DMS53 treated with DMSO at 0.1 percent for 48 hours (cell line): ENCODE measurements at regions not wholly inside any gene's neighbourhood (a gene's known extent, or its start where the extent isn't known, plus 50 kb on each side); places are given as distances from the start of the nearest gene placed in this dataset.

ENCODE experiments used
- DNase-seq: peaks from one replicate; lab custom pipeline; 2025; ENCODE audit not compliant: unreplicated experiment; lab: John Stamatoyannopoulos, UW

DNA sequence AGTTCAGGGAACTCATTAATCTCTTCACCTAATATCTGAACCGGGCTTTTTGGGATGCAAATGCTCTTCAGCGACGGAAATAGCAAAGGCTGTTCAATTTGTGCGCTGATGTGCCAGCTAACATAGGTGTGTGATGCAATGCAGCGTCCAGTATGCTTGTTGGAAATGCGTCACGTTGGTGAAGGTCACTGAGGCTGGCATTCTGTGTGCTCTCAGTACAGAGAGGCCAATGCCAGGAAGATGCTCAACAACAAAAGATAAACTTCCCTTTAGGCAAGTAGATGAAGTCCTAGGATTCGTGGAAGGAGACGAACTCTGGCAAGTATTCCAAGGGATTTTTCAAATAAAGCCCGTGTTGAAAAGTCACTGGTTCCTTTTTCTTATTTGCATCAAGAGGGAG, 649.5 kb upstream of the MKI67 start:
- no peak for DNase-seq

DNA sequence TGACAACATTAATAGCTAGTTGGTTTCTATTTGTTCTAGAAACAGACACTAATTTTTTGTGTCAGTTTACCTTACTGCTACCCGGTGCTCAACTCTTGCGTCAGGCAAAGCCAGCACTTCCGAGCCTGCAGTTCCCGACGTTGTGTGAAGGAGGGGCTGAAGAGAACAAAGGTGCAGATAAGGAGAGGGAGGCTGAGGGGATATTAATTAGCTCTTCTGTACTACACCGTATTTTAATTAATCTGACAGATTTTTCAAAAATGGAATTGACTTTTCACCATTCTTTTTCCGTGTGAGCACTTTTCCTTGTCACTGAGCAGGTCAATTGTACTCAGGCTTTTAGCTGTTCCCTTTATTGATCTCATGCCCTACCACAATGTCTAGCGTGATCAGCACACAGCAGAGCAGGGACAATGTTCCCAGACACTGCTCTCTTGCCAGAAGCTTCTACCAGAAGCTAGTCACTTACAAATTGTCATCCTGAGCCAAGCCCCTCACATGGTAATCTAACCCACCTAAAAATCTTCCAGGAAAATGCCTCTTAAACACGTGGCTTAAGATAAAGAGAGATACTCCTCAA, 650.5 kb upstream of the MKI67 start:
- no peak for DNase-seq

DNA sequence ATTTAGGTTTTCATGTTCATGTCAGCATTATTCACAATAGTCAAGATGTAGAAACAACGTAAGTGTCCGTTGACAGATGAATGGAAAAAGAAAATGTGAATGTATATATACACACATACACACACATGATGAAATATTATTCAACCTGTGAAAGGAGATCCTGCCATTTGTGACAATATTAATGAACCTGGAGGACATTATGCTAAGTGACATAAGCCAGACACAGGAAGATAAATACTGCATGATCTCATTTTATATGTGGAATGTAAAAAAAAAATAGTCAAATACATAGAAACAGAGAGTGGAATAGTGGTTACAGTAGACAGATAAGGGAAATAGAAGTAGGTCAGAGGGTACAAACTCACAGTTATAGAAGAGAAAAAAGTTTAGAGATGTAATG, 651.1 kb upstream of the MKI67 start:
- DNase-seq = no peak

DNA sequence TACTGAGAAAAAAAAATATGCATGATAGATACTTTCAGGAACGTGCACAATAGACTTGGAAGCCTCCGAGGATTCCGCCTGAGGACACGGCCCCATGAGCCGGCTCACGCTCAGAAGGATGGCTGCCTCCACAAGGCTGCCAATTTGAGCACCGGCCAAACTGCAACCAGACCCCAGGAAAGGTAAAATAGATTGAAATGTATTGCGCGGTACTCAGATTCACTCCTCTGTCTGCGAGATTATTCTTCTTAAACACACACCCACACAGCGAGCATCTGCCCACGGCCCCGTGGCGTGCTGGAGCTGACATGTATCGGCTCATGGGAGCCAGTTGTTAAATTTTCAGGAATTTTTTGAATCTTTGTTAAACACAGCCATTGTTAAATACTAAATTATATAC, 653.2 kb upstream of the MKI67 start:
- DNase-seq = no peak

DNA sequence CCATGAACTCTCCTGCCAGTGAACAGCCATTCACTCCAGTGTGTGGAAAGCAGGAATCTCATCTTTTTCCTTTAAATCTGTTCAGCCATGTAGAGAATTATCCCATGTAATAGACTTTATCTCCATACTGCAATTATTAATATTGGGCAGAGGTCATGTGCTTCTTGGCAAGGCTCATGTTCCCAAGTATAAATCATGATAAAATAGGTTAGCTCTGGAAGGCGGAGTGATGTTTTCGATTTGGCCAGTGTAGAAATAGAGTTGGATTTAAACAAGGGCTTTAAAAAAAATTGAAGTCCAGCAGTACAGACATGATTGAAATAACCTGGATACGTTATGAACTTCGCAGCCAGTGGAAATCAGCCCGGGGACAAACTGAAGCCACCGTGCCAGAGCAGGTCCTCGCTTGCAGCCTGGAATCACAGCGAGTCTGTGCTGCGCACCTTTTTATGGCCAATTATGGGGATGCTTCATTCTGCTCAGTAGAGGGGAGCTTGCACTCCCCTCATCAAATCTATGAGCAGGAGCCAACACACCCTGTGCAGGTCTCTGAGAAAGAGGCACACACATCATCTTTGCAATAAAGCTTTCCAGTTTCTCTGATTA, 654.0 kb upstream of the MKI67 start:
- DNase-seq = no peak

DNA sequence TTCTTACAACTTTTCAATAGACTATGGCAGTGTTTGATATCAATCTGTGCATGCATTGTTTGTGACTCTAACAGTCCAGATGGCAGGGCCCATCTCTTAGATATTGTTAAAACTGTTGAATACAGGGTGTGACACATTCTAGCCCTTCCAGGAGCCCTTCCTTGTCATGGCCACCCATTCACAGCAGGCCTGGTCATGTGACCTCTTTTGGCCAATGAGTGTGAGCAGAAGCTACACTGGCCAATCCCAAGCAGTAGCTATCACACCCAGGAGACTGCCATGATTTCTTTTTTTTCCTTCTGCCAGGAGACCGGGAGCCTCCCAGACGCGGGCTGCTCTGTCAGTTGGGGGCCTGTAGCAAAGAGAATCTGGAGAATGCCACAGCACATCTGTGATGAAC, 655.4 kb upstream of the MKI67 start:
- no peak for DNase-seq

DNA sequence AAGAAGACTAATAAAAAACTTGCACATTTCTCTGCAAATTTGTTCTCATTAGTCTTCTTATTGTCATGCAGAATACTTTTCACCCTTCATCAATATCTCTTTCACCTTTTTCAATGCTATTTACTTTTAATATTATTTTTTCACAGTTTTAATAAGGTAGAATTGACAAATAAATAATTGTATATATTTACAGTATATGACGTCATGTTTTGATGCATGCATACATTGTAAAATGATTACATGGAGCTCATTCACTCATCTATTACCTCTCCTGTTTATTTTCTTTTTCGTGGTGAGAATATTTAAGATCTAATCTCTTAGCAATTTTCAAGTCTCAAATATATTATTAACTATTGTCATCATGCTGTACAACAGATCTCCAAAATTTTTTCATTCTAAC, 658.2 kb upstream of the MKI67 start:
- no peak for DNase-seq

DNA sequence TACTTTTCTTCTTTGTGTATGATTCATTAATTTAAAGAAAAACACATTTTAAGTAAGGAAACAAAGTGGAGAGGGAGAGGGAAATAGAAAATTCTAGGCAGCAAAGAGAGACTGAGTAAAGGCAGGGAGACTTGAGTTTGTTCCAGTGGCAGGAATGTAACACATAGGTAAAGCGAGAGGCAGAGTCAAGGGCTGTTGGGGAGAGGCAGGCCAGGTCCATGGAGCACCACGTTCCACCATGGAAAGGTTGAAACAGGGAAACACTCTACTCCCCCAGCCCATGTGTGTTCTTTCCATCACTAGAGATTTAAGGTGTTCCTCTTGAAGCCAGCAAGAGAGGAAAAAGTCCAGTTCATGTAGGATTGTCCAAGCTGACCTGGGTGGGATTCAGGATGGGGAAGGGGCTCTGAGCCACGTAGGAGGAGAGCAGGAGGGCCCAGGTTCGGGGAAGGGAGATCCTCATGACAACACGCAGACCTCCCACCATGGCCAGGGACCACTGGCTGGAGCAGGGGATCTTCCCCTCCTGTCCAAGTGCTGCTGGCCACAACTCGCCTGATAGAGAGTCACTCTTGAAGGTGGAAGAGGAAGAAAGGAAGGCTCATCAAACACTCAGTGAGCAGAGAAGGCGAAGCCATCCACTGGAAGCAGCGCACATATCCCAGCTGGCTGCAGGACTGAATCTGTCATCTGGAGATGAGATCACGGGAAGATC, 666.4 kb upstream of the MKI67 start:
- DNase-seq = no peak

DNA sequence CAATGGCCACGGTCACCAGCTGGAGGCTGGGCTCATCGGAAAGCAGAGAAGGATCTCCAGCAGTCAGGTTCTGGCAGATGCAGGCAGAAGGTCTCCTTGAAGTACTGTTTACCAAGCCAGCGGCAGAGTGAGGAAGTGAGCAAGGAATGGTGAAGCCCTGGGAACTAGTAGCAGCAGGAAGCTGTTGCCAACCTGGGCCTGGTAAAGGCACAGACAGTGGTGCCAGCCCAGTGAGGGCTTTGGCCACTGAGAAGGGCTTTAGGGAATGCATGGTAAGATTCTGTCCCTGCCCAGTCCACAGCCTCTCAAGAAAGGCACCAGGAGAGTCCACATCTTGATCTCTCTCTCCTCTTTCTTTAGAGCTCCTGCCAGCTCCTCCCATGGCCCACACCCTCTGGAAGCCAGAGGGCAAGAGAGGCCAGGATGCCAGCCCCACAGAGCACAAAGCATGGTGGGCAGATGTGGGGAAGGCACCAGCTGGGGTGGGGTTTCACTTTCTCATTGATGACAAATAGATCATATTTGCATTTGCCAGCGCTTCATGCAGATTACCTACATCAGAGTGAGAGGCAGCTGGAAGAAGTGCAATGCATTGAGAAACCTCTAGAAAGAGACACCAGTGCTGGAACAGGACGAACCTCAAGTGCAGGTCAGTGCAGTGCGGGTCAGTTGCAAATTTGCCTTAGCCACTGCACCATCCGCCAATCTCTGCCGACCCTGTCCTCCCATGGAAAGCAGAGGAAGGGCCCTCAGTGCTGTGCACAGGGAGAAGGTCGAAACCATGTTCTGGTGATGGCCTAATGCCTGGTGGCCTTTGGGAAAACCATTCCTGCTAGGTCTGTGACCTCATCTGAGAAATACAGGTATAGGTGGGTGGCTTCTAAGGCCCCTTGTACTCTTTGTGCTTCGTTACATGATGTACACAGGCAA, 667.8 kb upstream of the MKI67 start:
- no peak for DNase-seq

DNA sequence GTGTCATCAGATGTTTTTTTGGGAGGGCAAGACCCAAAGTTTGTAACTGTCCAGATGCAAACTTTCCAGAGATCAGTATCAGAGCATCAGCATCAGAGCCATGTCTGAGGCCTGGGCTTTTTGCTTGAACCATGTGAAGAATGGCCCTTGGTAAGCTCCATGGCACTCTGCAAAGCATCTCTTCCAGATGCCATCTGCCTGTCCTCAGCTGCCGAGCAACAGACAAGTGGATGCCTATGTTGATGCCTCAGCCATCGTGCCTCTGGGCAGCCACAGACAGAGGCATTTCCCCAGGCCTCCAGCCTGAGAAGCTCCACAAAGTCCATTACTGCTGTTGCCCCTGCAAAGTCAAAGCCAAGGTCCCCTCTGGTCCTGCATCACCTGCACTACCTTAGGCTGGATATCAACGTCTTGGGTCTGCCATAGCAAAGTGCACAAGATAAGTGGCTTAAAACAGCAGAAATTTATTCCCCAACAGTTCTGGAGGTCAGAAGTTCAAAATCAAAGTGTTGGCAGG, 670.2 kb upstream of the MKI67 start:
- DNase-seq = no peak

DNA sequence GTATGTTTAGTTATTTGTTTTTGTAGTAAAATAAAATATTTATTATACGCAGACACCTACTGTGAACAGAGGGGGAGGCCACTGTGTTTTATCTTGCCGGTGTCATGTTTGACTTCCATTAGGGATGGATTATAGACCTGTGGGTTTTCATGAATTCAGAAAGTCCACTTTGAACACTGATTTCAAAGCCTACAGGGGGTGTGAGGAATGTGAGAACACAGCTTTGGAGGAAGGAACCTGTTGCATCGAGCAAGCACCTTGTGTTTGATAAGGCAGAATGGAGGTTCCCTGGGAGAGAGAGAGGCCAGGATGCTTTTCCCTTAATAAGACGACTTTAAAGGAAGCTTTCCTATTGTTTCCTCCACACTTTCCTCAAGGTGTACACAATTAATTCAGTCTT, 665.0 kb upstream of the MGMT start:
- no peak for DNase-seq

DNA sequence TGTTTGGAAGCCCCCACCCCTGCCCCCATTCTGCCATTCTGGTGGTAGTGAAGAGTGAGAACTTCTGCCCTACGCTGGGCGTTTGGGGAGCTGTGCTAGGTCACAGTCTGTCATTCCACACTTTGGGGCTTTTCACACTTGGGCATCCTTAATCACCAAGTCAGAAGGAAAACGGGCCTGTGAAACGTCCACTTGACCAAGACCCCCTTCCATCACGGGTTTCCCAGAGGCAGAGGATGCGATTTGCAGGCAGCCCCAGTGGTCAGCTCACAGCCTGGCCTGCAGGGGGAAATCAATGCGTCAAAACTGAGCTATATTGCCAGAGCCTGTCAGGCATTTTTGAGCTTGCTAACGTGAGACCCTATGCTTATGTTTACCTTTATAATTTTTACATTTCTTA, 663.3 kb upstream of the MGMT start:
- no peak for DNase-seq

DNA sequence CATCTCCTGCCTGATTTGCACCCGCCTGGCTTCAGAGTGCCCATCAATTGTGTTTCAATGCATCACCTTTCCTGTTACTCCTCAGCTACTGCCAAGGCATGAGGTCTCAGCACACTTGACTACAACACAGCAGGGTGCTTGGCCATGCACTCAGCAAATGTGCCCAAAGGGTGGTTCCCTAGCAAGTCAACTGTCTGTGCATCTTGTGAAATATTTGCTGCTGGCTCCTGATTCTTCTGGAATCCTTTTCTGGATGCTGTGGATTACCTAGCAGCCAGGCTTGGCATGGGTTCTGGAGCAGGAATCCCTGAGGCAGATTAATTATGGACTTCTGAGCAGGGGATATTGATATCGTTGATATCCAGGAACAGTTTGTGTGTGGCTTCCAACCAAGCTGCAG, 662.6 kb upstream of the MGMT start:
- no peak for DNase-seq

DNA sequence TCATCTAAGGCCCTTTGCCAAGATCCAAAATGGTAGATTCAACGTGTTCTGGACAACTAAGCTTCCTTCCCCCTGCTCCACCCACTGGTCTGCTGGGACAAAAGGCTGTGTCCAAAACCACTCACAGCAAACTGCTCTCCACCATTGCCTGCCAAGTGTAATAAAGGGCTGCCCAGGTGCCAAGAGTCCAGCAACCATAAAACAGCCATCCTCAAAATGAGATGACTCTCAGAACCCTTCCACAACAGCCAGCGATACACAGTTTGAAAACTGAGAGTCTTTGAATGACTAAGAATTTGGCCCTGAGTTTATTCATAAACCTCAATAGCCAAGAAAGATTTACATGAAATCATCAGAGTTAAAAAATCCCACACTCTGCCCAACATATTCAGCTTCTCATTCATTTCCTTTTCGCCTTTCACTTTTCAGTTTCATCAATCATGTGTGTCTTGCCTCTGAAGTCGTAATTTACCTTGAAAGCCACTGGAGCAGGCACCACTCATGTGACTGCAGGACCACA, 658.1 kb upstream of the MGMT start:
- DNase-seq = no peak

DNA sequence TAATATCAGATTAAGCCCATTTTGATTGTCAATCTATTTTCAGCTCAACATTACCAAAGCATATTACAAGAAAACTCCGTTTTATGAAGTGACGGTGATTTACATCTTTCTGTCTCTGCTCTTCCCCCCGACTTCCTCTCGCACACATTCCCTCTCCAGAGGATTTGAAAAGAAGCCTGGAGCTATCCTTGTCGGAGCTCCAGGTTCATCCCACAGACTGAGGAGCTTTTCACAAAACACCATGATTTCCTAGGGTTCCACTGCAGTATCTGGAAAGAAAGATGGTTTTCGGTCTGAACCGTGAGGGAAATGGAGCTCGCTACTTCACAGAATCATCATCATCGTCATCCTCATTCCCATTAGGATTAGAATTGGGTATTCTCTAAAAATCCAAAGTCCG, 655.5 kb upstream of the MGMT start:
- DNase-seq = no peak

DNA sequence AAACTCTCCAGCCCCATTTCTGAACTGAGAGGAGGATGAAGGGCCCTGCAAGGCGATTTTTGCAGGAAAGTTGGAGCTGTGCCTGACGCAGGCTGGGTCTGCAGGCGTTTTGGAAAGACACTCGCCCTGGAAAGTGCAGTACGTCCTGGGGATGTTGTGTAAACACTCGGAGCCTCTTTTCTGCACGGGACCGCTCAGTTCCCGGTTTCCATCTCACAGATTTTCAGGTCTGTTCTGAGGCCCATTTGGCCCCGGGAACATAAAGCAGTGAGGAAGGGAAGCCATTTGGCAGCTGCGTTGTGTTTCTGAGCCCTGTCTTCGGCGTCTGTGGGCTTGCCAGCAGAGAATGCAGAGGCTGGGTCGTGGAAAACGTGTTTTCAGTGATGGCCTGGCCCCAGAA, 655.0 kb upstream of the MGMT start:
- no peak for DNase-seq

DNA sequence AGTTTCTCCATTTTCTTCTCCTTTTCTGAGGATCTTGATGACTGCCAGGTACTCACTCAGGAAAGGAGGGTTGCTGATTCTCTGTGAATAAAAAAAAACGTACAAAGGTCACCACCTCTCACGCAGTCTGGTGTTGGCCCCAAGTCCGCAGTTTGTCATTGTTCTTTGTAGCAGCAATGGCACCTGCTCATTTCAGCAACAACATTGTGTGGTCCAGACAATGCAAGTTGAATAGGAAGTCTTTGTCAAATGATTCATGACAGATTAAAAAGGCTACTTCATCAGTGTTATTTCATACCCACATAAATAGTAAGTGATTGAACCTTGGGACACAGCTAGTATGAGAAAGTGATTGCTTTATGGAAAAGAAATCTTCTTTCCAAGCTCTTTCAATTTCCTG, 653.5 kb upstream of the MGMT start:
- DNase-seq = no peak

DNA sequence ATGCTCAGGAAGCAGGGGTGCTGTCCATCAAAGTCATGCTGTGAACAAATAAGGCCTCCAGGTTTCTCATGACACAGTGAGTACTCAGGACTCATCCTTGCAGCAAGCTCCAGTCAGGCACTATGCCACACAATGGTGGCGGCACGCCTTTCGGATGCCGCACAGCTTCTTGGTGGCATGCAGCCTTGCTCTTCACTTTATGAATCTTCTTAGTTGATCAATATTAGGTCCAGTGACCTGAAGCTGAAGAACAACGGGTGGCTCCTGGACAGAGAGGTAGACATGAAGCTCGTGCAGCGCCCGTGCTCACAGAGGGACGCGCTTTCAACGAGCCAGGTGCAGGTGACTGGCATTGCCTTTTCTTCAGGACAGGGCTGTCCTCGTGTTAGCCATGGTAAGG, 653.0 kb upstream of the MGMT start:
- DNase-seq = no peak

DNA sequence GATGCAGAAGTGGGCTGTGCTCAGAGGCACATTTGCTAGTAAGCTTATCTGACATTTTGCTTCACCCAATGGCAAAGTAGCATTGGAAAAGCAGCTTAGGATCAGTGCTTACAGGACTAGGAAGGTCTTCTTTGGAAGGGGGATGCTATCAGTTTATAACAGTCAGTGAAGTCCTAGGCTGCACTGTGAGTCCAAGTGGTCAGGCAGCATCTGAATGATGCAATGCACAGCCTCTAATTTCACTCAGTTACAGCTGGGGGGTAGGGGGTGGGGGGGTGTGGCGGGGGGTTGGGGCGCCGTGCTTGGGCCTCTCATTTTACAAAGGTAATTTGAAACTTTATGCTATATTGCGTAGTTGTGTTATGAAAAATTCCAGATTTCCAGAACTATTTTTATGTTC, 652.3 kb upstream of the MGMT start:
- DNase-seq = no peak

DNA sequence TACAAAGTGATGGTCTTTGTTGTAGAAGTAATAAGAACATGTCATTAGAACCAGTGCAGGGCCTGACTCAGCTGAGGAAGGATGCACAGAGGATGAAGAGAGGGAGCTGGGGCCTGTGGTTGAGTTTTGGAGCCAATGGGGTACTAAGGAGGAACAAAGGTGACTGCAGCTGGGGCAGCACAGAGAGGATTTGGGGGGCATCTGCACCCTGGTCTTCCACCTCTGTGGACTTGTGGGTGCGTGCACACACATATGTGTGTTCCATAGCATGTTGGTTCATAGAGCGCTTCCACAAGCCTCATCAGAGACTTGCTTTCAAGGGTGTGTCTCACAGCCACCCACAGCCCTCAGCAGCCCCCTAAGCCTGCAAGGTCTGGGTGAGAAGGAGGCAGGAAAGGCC, 650.3 kb upstream of the MGMT start:
- DNase-seq = no peak

DNA sequence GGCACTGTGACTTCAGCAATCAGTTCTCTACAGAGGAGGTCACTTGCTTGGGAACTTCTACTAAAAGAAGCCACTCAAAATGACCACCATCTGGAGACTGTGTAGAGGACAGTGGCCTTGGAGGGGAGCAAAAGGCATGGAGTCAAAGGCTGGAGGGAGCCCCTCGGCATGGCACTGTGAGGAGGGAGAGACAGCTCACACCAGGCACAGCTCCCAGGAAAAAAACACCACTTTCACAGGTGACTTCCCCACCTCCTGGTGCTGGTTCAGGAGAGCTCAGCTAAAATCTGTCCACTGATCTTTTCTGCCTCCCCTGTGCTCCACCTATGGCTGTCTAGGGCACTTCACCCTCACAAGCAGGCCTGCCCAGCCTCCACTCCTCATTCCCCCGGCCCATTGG, 649.4 kb upstream of the MGMT start:
- DNase-seq = no peak
